Astrocyte of the spinal cord (primary cell): ENCODE measurements at regions not wholly inside any gene's neighbourhood (a gene's known extent, or its start where the extent isn't known, plus 50 kb on each side); places are given as distances from the start of the nearest gene placed in this dataset.

Source experiments
- DNase-seq: peaks from one replicate; pipeline ENCODE4 v3.0.0; 2011; ENCODE audit warnings: low read depth, low spot score
- H3K4me3 ChIP-seq: 2 replicates; pipeline ENCODE4 v1.5.1; 2011; ENCODE audit warnings: low read depth, mild to moderate bottlenecking, low read length, moderate library complexity
- CTCF ChIP-seq: IDR thresholded peaks from 2 replicates; pipeline ENCODE4 v1.5.1; 2012; ENCODE audit warnings: low read depth, mild to moderate bottlenecking, low read length, inconsistent platforms
- in situ Hi-C: cut with HindIII; loops from 2 replicates; pipeline ENCODE4 v1.10.0; 2017; ENCODE audit warnings: low sequenced_read_pairs

- H3K4me3 ChIP-seq: no peak overlapping the region
- DNase-seq: no peak
- no peak for TF ChIP-seq CTCF
- in situ Hi-C loops: no loop called here
These were observed 492.4 kb downstream of the SHISA9 start for GRCh38 chr16:13393816-13394215.

GRCh38 chr16:13394488-13394887 is 493.1 kb downstream of the SHISA9 start:
- no peak for TF ChIP-seq CTCF
- DNase-seq: no peak
- H3K4me3 ChIP-seq: no peak overlapping the region
- in situ Hi-C loops: no loop called here

GRCh38 chr16:13397126-13397525 is 495.7 kb downstream of the SHISA9 start:
- DNase-seq: no peak
- H3K4me3 ChIP-seq: no peak overlapping the region
- in situ Hi-C loops: no loop called here
- TF ChIP-seq CTCF: no peak

- no peak for TF ChIP-seq CTCF
- no peak for DNase-seq
- in situ Hi-C loops: no loop called here
- no peak overlapping the region for H3K4me3 ChIP-seq
These were observed 500.2 kb downstream of the SHISA9 start for GRCh38 chr16:13401641-13402040.

- in situ Hi-C loops: no loop called here
- no peak for DNase-seq
- no peak overlapping the region for H3K4me3 ChIP-seq
- TF ChIP-seq CTCF: no peak
These were observed 501.2 kb downstream of the SHISA9 start for GRCh38 chr16:13402601-13403000.

- DNase-seq: no peak
- no peak overlapping the region for H3K4me3 ChIP-seq
- no peak for TF ChIP-seq CTCF
- in situ Hi-C loops: no loop called here
These were observed 501.9 kb downstream of the SHISA9 start for GRCh38 chr16:13403326-13403725.

GRCh38 chr16:13414154-13414553 is 505.8 kb upstream of the ERCC4 start:
- in situ Hi-C loops: no loop called here
- no peak for TF ChIP-seq CTCF
- H3K4me3 ChIP-seq: no peak overlapping the region
- no peak for DNase-seq
